LNCaP clone FGC (cell line): ENCODE measurements at regions not wholly inside any gene's neighbourhood (a gene's known extent, or its start where the extent isn't known, plus 50 kb on each side); places are given as distances from the start of the nearest gene placed in this dataset.
"Not testable (repeated sequence)": the region's sequence is repeated elsewhere in the genome, so short reads cannot be mapped to it uniquely, and the experiment has no call there.

Experiments
- DNase-seq: peaks from one replicate; pipeline ENCODE4 v3.0.0-alpha.2; 2011; ENCODE audit warnings: low read depth
- H3K4me3 ChIP-seq: 2 replicates; pipeline ENCODE4 v1.5.1; 2011; ENCODE audit warnings: mild to moderate bottlenecking, low read depth, low read length, control low read depth
- CTCF ChIP-seq: IDR thresholded peaks from 2 replicates; pipeline ENCODE4 v1.5.1; 2012; ENCODE audit warnings: mild to moderate bottlenecking; ENCODE audit not compliant: control insufficient read depth, insufficient read depth; ENCODE audit errors: extremely low read depth

DNA sequence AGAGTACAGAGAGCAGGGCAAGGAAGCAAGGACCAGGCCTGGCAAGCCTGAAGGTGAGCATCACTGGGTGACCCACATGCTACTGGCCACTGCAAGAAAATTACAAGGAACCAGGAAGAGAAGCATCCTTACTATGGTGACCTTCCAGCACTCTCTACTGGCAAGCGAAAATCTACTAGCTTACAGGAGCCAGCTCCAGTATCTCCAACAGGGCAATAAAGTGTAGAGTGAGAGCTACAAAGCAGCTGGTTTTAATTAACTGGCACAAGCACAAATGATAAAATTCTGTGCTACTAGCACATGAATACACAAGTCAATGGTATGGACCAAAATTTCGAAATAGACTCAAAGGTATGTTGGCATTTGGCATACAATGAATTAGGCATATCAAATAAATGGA is 113.3 kb upstream of the CAST start:
- peak; percentile 0 for DNase-seq
- 0 out of 2 replicates have a peak, but pooled peaks have one; percentile 25 for TF ChIP-seq CTCF
- H3K4me3 ChIP-seq = no peak overlapping the region

DNA sequence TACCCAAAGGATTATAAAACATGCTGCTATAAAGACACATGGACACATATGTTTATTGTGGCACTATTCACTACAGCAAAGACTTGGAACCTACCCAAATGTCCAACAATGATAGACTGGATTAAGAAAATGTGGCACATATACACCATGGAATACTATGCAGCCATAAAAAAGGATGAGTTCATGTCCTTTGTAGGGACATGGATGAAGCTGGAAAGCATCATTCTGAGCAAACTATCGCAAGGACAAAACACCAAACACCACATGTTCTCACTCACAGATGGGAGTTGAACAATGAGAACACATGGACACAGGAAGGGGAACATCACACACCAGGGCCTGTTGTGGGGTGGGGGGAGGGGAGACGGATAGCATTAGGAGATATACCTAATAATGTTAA is 101.3 kb upstream of the CAST start:
- DNase-seq, H3K4me3 ChIP-seq: not testable (repeated sequence)

DNA sequence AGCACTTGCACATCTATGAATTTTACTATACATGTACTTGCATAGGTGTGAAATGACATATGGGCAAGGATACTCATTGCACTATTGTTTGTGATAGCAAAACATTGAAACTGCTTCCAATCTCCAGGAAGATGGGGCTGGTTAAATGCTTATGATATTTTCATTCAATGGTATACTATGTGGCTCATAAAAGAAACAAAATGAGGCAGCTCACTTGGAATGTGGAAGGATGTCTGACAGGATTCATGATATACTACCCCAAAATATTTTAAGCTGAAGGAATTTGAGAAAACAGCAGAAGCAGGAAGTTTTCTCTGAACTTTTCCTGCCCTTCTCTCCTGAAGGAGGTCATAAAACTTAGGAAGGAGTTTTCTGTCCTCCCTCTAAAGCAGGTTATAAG is 99.6 kb upstream of the CAST start:
- DNase-seq = no peak
- H3K4me3 ChIP-seq = no peak overlapping the region
- TF ChIP-seq CTCF = no peak

DNA sequence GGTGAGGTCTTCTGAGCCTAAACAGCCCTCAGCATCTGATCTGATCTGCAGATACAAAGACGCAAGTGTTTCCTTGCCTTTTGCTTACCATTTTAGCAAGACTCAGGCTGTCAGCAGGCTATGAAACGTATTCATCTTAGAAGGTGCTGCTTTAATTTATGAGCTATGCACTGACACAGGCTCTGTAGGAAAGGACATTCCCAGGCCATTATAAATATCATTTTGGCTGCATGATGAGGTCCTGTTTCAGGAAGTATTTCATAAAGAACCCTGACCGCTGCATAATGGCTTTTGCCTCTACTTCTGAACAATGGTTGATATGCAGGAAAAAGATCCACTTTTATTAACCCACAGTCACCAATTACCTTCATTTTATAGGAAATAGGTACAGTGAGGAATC is 98.4 kb upstream of the CAST start:
- DNase-seq = no peak
- no peak for TF ChIP-seq CTCF
- H3K4me3 ChIP-seq = no peak overlapping the region

- H3K4me3 ChIP-seq = no peak overlapping the region
- no peak for DNase-seq
- TF ChIP-seq CTCF = no peak
These were observed 96.5 kb upstream of the CAST start for GRCh38 chr5:96565582-96566265.

- no peak overlapping the region for H3K4me3 ChIP-seq
- DNase-seq = no peak
- TF ChIP-seq CTCF = no peak
These were observed 95.2 kb upstream of the CAST start for GRCh38 chr5:96566833-96567587.

DNA sequence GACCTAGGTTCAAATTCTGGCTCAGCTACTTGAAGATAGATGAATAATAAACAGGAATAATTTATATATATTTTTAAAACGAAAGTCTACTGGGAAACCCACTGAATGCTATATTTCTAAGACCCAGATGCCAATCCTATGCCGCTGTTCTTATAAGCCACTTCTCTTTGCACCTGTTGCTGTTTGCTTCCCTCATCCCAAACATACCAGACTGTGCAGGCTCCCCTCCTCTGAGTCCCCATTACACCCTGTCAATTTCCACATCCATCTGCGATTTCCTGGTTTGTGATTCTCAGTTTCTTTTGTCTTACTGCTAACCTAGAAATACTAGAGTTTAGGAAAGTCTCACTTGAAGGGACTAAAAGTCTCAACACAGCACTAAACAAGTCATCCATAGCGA is 92.8 kb upstream of the CAST start:
- no peak overlapping the region for H3K4me3 ChIP-seq
- no peak for DNase-seq
- no peak for TF ChIP-seq CTCF
